GM18868 (cell line): ENCODE measurements at regions not wholly inside any gene's neighbourhood (a gene's known extent, or its start where the extent isn't known, plus 50 kb on each side); places are given as distances from the start of the nearest gene placed in this dataset.
"Not testable (repeated sequence)": the region's sequence is repeated elsewhere in the genome, so short reads cannot be mapped to it uniquely, and the experiment has no call there.

Source experiments
- ATAC-seq: cut with Tn5 transposase; IDR thresholded peaks from one replicate; pipeline ENCODE4 v1.9.1; 2021; ENCODE audit warnings: mild to moderate bottlenecking, moderate library complexity; ENCODE audit not compliant: unreplicated experiment

DNA sequence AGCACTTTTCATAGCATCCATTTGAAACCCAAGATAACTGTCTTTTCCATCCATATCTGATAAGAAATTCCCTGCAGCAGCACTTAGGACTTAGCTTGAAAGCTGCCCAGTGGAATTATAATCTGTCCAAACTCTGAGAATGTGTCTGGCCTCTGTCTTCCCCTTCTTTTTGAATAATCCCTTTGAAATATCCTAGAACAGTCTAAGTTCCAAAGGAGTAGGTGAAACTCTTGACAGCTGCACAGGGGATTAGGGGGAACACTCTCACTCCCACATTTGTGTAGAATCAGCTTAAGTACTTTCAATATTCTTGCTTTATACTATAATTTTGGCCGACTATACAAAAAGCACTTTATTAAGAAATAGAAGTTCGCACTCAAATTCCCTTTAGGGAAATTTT lies 157.7 kb downstream of the PAPSS1 start:
- ATAC-seq = no peak

DNA sequence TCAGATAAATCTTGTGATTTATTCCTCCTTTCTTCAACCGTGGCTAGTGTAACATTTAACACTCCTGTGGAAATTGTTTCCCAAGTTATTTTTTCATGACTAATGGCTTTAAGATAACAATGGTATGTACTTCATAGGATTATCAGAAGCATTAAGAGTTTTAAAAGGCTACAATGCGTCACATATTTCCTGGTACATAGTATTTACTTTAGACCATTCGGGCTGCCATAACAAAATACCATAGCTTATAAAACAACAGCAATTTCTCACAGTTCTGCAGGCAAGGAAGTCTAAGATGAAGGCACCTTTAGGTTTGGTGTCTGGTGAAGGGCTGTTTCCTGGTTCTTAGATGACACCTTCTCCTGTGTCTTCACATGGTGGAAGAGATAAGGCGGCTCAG lies 158.6 kb downstream of the PAPSS1 start:
- no peak for ATAC-seq

DNA sequence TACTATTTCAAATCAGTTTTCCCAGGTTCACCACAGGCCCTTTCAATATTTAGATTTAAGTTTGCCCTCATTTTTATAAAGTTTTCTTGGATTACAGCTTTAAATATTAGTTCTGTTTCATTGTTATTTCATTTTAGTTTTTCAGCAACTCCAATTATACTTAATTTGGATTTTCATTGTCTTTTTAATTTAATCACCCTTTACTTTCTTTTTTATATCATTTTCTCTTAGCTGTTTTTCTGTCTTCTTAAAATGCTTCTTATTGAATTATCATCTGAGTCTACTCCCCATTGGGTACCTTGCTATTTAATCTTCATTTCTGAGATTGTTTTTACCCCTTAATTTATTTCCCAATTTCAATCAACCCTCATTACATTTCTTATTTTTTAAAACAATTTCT lies 160.4 kb downstream of the PAPSS1 start:
- no peak for ATAC-seq

DNA sequence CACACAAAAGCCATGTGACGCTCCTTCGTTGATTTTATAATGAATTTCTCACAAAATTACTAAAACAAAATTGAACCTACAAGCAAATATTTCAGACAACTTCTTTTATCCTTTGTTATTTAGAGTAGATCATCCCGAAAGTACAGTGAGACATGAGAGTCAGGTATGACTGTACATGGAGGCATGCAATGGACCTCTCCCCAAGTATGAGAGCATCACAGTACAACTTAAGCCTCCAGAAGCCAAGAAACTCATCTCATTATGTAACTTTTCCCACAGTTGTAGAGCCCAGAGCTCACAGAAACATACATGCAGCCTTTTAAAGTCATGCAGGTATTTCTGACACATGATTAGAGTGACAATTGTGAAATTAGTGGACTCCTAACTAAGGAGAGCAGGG lies 167.7 kb downstream of the PAPSS1 start:
- ATAC-seq = no peak

DNA sequence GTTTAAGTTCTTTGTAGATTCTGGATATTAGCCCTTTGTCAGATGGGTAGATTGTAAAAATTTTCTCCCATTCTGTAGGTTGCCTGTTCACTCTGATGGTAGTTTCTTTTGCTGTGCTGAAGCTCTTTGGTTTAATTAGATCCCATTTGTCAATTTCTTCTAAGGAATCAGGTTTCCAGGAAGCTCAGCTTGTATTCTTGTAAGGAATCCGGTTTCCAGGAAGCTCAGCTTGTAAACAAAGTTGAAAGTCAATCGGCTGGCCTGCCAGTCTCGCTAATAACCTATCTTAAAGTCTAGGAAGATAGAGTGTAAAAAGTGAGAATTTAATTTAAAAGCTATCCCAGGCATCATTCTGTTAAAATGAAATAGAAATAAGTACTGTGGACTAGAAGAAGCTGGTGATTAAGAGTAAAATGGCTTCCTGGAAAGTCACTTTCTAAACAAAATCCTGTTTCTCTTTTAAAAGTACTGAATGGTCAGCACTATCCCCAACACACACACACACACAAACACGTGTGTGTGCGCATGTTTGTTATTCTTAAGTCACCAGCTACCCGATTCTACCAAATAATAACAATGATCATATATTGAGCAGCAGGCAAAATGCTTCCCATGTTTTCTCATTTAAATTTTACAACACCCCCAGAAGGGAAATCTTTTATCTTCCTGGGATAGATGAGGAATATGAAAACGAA lies 171.7 kb downstream of the PAPSS1 start:
- ATAC-seq = no peak

DNA sequence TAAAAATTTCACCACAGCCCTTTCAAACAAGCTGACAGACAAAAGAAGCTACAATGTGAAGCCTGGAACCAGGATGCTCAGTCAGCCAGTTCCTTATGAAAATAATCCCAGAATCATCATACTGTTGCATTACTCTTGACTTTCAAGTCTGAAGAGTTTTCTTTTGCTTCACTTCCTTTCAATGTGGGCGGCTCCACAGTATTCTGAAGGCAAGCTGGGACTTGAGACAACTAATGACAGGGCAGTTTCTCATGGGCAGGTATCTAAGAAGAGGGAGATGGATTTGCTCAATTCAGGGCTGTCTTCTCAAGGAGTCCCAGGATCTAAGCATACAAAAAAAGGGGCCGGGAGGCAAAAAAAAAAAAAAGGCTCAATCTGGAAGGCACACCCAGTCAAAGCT lies 173.4 kb downstream of the PAPSS1 start:
- ATAC-seq = no peak

DNA sequence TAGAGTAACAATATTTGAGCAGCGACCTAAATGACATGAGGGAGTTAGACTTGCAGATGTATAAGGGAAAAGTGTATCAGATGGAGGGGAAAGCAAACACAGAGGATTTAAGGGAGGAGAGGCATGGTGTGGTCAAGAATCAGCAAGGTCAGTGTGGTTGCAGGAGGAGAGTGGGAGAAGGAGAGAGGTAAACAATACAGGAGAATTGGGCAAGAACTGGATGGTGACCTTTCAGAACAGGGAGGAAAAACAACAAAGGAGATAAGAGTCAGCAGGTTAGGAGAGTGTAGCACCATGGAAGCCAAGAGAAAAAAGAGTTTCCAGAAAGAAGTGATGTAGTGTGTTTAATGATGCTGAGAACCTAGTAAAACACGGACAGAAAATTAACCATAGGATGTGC lies 178.5 kb downstream of the PAPSS1 start:
- no peak for ATAC-seq

DNA sequence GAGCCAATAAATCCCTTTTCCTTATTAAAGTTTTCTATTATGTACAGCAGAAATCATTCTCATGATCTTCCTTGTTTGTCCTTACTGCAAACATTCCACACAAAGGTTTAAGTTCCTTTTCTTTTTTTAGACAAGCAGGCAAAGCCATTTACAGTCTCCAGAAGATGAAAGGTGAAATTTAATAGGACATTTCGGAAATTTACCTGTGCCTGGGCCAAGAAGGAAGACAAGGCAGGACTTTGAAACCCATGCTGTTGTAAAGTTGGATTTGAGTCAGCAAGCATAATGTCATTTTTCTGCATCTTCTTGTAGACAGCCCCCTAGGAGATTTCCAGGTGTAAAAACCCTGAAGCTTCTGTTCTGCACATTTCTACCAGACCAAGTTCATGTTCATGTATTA lies 188.1 kb downstream of the PAPSS1 start:
- ATAC-seq = no peak

DNA sequence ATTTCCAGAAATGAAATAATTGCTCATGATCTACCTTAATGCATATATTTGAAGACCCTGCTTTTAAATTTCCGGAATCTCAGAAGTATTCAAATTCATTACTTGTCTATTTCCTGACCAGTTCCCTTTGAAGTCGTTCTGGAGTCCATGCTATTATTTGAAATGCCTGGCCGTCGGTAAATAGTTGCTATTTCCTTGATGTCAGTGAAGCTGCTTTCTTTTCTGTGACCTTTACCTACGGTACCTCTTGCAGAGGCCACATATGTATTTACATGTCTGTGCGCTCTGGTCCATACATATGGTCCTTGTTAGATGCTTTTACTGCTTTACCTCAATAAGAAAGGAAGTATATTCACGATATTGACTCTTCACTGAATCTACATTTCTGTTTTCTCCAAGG lies 199.7 kb downstream of the PAPSS1 start:
- no peak for ATAC-seq

DNA sequence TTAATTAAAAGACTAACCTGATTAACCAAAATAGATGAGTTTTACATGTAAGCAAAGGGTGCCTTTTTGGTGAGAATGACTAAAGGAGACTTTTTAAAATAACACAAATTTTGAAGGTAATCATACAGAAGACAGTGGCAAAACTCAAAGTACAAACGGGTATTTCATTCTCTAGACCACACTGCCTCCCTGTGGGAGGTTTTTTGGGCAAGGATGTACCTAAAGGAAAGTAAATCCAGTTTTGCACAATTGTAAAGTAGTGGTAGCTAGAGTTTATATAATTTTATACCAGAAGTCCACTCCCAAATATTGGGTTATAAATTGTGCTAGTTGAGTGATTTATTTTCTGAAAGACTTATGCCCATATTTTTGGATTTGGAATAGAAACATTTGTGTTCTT lies 201.0 kb downstream of the PAPSS1 start:
- ATAC-seq = no peak

DNA sequence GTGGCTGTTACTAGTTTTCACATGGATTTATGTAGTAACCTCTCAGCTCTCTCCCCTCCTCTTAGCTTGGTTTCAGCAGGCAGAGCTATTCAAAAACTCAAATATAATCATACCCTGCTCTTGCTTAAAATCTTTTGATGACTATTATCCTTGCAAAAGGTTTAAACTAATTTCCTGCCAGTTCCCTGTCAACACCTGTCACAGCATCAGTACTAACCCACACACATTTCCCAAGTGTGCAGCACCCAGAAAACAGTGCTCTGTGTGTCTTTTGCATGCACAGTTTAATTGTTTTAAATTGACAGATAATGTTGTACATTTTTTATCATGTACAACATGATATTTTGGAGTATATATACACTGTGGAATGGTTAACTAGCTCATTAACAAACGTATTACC lies 202.0 kb downstream of the PAPSS1 start:
- ATAC-seq = no peak

DNA sequence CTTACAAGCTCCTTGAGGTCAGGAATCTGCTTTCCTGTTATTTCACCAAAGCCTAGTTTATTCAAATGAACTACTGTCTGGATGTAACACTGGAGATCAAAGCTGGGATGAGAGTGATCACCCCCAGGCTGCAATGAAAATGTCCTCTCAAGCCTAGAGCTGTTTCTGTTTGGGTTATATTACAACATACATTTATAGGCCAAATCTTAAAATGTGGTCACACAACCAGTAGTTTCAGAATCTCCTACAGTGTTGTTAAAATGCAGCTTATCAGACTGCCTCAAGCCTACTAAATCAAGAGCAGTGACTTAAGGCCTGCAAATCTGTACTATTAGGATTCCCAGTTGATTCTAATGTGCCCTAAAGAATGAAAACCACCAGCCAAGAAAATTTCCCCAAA lies 207.5 kb downstream of the PAPSS1 start:
- ATAC-seq = no peak

DNA sequence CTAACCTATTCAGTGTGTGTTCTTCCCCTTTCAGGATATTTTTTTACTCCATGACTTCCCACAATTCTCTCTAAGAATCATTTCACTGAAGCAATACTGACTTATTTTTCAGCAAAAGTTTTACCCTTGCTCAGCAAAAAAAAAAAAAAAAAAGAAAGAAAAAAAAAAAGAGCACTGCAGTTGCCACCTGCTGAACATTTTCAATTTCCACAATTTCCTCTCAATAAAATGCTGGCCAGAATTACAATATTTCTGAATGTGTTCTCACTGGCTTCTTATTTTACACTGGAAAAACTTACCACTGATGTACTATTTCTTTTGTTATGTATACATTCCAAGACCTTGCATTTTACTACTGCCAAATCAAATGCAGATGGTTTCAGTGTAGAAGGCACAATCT lies 210.4 kb downstream of the PAPSS1 start:
- no peak for ATAC-seq

DNA sequence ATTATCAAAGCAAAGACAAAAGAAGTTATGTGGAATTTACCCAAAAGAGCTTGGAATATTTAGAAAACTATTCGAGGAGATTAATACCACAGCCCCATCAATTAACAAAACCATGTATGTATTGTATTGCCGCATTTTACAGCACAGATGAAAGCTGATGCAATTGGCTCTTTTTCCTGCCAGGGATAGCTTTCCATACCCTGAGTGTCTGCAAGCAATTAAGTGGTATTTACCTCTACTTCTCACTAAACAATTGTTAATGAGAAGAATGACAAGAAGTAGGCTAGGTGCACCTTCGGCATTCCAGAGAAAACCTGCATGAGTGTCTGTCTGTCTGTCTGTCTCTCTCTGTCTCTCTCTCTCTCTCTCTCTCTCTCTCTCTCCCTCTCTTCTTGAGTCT lies 219.5 kb downstream of the PAPSS1 start:
- no peak for ATAC-seq

DNA sequence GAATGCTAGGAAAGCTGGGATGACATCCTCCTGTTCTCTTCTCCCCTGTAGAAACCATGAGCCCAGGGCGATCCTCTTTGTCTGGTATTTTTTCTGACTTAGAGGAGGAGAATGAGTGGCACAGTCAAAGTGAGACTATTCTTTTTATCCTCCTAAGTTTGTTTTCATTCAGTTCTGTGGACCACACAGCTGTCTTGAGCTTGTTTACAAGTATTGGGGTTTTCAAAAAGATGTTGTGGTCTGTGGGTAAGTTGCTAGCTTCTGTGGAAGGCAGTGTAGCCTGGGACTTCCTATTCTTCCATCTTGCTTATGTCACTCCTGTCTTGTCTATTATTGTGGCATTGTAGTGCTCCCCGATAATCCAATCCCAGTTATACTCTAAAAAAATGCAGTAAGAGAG lies 223.0 kb downstream of the PAPSS1 start:
- no peak for ATAC-seq

DNA sequence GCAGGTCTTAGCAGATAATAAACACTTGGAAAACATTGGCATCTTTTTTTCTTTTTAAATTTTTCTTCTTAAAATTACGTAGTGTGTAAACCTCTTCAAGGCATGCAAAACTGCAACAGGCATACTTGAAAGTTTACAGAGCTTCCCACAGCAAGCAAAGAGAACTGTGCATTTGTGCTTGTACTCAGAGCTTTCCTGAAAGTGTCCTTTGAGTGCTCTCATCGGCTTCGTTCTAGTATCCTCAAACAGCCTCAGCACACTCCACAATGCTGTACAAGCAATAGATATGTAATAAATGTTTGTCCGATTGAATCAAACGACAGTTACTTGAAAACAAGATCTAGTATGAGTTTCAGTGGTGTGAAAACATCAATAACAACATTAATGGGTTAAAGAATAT lies 227.5 kb downstream of the PAPSS1 start:
- no peak for ATAC-seq

DNA sequence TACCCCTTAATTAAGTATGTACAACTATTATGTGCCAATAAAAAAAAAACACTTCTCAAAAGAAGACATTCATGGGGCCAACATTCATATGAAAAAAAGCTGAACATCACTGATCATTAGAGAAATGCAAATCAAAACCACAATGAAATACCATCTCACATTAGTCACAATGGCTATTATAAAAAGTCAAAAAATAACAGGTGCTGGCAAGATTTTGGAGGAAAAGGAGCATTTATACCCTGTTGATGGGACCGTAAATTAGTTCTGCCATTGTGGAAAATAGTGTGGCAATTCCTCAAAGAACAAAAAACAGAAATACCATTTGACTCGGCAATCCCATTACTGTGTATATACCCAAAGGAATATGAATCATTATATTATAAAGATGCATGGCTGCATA lies 229.9 kb downstream of the PAPSS1 start:
- ATAC-seq = no peak

DNA sequence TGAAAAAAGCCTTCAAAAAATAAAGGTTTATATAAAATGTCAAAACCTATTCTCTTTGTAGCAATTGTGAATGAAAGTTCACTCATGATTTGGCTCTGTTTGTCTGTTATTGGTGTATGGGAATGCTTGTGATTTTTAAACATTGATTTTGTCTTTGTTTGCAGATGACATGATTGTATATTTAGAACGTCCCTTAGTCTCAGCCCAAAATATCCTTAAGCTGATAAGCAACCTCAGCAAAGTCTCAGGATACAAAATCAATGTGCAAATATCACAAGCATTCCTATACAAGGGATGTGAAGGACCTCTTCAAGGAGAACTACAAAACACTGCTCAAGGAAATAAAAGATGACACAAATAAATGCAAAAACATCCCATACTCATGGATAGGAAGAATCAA lies 236.4 kb downstream of the PAPSS1 start:
- ATAC-seq = not testable (repeated sequence)

DNA sequence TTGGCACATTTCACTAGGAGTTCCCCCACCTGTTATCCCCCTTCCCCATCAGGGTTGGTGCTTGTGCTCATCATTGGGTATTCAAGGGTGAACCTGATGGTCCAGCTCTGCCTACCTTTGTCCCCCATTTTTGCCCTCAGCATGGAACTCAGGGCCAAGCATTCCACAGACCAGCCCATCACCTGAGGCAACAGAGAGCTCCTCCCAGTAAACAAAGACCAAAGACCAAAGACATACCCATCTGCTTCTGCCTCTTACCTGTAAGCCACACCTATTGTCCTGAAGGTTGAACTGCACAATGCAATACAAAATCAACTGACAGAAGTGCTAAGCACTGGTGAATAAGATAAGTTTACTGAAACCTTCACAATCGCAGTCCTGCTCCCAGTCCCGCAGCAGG lies 237.5 kb downstream of the PAPSS1 start:
- no peak for ATAC-seq

DNA sequence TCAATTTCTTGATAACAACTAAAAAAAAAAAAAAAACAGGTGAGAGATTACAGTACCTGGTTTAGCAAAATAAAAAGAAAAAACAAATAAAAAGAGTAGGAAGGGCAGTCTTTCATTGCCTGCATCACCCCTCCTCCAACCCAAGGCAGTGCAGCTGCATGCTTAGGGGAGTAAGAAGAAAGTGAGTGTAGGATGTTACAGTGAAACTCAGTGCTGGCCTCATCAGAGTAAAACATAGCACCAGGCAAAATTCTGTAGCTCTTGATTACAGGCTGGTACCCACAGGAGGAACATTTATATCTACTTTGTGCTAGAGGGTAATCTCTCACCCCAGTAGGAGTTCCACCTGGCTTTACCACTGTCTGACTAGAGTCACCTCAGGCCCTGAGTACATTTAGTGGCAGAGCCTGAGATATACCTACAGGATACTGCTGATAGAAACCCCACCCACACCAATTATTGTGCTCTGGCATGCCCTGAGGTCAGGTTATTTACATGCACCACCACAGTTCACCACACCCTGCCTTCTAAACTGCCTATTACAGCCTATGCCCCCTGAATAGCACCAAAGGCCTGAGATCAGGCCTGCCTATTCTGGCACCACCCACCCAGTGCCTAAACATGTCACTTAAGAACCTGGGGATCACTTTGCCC lies 241.6 kb downstream of the PAPSS1 start:
- ATAC-seq = no peak

DNA sequence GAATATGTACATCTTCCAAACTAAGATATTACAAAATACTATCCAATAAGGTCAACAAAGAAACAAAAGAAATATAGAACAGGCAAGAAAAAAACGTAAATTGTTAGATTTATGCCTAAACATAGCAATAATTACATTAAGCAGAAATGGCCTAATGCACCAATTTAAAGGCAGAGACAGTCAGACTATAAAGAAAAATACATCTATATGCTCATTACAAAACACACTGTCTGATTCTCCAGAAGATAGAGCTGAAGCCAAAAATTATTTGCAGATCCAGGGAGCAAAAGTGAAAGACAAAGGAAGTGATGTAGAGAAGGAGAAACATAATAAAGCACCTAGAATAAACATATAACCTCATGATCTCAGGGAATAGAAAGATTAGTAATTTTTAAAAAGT lies 246.9 kb downstream of the PAPSS1 start:
- no peak for ATAC-seq

DNA sequence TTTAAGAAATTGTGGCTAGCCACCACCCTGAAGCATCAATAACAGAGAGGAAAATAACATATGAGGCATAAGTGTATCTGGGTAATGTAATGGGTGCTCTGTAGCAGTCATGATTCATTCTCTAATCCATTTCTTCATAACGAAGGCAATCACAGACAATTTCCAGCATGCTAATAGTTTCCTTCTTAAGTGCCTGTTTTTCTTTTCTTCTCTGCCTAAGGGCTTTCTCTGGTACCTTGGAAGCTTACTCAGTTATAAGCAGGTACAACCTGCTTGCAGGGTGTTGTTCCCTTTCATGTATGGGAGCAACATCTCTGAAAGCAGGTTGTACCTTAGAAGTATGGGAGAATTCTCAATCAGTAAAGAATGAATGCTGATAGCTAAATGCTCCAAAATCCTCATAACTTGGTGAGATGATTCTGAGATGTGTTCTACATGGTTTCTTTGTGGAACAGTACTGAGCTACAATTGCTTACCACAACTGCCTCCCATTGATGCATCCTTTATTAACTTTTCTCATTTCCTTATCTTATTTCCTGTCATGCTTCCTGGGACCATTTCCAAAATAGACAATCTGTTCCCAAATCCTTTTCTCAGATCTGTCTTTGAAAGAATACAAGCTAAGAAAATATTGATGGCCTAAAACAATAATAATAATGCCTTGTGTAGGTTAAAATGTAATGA lies 247.6 kb downstream of the PAPSS1 start:
- ATAC-seq = no peak
